H7 (cell line): ENCODE measurements at regions not wholly inside any gene's neighbourhood (a gene's known extent, or its start where the extent isn't known, plus 50 kb on each side); places are given as distances from the start of the nearest gene placed in this dataset.
"Not testable (repeated sequence)": the region's sequence is repeated elsewhere in the genome, so short reads cannot be mapped to it uniquely, and the experiment has no call there.

Experiments used
- DNase-seq: peaks from one replicate; pipeline ENCODE4 v3.0.0; 2012
- H3K27me3 ChIP-seq: 2 replicates; pipeline ENCODE4 v1.6.0; 2011; ENCODE audit warnings: mild to moderate bottlenecking, low read length; ENCODE audit not compliant: control insufficient read depth, insufficient read depth
- H3K36me3 ChIP-seq: replicated peaks from 2 replicates; pipeline ENCODE4 v1.5.1; 2011; ENCODE audit warnings: low read length; ENCODE audit not compliant: control insufficient read depth, insufficient read depth
- H3K4me3 ChIP-seq: 2 replicates; pipeline ENCODE4 v1.5.1; 2011; ENCODE audit warnings: low read depth, mild to moderate bottlenecking, control low read depth, low read length, moderate library complexity; ENCODE audit not compliant: insufficient read depth

DNA sequence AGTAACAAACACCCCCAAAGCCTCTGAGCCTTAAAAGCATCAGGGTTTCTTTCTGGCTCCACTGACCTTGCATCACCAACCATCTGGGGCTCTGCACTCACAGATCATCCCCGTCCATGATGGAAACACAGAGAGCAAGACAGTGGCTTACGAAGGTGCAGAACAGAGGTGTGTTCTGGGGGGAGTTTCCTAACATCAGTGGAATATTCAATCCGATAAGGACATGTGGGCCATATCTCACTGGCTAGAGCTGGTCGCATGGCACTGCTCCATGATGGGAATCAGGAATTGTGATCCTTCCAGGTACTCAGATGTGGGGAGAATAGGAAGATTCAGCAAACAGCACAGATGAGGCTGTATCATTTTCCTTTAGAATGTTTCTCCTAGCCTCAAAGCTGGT, 457.2 kb downstream of the IRS2 start:
- Histone ChIP-seq H3K27me3 (no peaks in the 10 kb centered on the region), H3K4me3 (no peak overlapping the region), H3K36me3 (no peaks in the 10 kb centered on the region)
- no peak for DNase-seq

DNA sequence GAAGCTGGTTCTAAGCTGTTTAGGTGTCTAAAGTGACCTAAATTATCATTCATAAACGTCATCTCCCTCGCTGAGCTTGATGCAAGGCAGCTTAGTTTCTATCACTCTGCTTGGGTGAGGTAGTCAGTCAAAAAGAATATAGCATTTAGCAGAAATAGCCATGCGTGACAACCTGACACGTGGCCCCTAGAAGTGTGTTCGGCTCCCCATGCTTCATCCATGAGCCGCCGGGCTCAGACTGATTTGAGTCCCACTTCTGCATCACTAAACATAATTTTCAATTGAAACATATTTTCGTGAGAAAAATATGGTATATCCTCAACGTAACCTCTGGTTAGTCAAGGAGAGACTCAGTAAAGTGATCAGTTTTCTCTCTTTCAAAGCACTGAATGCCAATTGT, 459.8 kb downstream of the IRS2 start:
- no peak overlapping the region for H3K4me3 ChIP-seq
- H3K27me3 ChIP-seq = no peaks in the 10 kb centered on the region
- DNase-seq = no peak
- no peaks in the 10 kb centered on the region for H3K36me3 ChIP-seq

- no peak for DNase-seq
- H3K36me3 ChIP-seq = no peaks in the 10 kb centered on the region
- H3K27me3 ChIP-seq = no peaks in the 10 kb centered on the region
- no peak overlapping the region for H3K4me3 ChIP-seq
Observed at GRCh38 chr13:109323338-109323737, 463.0 kb downstream of the IRS2 start.

DNA sequence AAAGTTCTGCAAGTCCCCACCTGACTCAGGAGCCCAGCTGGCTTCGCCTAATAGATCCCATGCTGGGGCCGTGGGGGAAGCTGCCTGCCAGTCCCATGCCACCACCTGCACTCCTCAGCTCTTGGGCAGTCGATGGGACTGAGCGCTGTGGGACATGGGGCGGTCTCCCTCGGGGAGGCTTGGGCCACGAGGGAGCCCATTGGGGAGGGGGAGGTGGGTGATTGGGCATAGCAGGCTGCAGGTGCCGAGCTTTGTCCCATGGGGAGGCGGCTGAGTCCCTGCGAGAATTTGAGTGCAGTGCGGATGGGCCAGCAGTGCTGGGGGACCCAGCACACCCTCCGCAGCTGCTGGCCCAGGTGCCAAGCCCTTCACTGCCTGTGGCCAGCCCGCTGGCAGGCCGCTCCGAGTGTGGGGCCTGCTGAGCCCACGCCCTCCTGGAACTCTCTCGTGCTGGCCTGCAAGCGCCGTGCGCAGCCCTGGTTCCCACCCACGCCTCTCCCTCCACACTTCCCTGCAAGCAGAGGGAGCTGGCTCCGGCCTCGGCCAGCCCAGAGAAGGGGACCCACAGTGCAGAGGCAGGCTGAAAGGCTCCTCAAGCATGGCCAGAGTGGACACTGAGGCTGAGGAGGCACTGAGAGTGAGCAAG, 467.3 kb downstream of the IRS2 start:
- DNase-seq = no peak
- Histone ChIP-seq H3K36me3 (no peaks in the 10 kb centered on the region), H3K27me3 (no peaks in the 10 kb centered on the region), H3K4me3 (no peak overlapping the region)

DNA sequence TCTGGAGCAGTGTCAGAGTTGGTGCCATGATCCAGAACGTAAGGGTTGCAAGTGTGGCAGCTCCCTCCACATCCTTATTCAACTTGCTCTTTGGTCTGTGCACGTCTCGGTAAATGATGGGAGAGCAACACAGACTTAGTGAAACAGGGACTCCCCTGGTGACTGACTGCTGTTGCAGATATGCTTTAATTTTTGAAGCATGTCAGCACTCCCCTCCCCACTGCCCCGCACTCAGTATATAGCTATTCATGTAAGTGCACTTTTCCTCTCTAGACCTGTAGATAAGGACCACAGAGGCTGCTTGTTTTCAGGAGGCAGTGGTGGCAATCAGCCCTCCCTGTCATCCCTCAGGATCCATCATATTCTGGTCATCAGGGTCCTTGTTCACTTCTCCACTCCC, 470.9 kb downstream of the IRS2 start:
- no peak for DNase-seq
- Histone ChIP-seq H3K36me3 (no peaks in the 10 kb centered on the region), H3K27me3 (no peaks in the 10 kb centered on the region), H3K4me3 (no peak overlapping the region)

GRCh38 chr13:109314101-109314500, 472.3 kb downstream of the IRS2 start:
- Histone ChIP-seq H3K36me3 (no peaks in the 10 kb centered on the region), H3K4me3 (no peak overlapping the region)
- DNase-seq = no peak

DNA sequence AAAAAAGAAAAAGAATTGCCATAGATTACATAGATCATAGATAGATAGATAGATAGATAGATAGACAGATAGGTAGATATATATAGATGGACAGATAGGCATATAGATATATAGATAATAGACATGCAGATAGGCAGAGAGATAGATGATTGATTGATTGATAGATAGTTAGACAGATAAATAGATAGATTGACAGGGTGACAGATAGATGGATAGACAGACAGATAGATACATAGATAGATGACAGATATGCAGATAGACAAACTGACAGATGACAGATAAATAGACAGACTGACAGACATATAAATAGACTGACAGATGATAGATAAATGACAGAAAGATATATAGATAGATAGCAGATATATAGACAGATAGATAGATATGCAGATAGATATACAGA, 474.0 kb downstream of the IRS2 start:
- Histone ChIP-seq H3K36me3 (no peaks in the 10 kb centered on the region), H3K27me3 (no peaks in the 10 kb centered on the region), H3K4me3 (no peak overlapping the region)
- DNase-seq = no peak

More at GRCh38 chr13:109314101-109314500, 472.3 kb downstream of the IRS2 start:
- no peaks in the 10 kb centered on the region for H3K27me3 ChIP-seq

DNA sequence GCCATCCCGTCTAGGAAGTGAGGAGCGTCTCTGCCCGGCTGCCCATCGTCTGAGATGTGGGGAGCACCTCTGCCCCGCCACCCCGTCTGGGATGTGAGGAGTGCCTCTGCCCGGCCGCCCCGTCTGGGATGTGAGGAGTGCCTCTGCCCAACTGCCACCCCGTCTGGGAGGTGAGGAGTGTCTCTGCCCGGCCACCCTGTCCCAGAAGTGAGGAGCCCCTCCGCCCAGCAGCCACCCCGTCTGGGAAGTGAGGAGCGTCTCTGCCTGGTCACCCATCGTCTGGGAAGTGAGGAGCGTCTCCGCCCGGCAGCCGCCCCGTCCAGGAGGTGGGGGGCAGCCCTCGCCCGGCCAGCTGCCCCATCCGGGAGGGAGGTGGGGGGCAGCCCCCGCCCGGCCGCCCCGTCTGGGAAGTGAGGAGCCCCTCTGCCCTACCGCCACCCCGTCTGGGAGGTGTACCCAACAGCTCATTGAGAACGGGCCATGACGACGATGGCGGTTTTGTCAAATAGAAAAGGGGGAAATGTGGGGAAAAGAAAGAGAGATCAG, 474.9 kb downstream of the IRS2 start:
- H3K27me3 ChIP-seq, H3K36me3 ChIP-seq, DNase-seq, H3K4me3 ChIP-seq: not testable (repeated sequence)

GRCh38 chr13:109309625-109310363, 476.6 kb downstream of the IRS2 start:
- Histone ChIP-seq H3K4me3 (no peak overlapping the region), H3K36me3 (no peaks in the 10 kb centered on the region), H3K27me3 (no peaks in the 10 kb centered on the region)
- no peak for DNase-seq

DNA sequence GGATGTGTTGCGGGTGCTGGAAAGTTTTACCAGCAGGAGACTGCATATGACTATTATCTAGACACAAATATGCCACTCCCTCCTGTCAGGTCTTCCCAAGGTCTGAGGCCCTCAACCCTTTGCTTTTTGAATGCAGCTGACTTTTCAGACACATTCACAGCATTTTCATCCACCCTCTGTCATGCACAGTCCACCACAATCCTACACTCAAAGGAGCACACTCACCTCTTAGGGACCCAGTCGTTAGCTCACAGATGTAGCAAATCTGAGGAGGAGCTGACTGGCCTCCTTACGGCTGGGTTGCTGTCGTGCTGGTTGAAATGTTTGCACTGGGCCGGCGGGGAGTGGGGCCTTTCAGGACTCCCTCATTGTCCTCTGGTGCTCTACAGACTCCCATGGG, 479.4 kb downstream of the IRS2 start:
- no peaks in the 10 kb centered on the region for H3K36me3 ChIP-seq
- H3K27me3 ChIP-seq = no peaks in the 10 kb centered on the region
- DNase-seq = no peak
- H3K4me3 ChIP-seq = no peak overlapping the region

- no peak overlapping the region for H3K4me3 ChIP-seq
- DNase-seq = no peak
- no peaks in the 10 kb centered on the region for H3K27me3 ChIP-seq
- no peaks in the 10 kb centered on the region for H3K36me3 ChIP-seq
Observed at GRCh38 chr13:109301726-109302125, 484.7 kb downstream of the IRS2 start.

- H3K27me3 ChIP-seq = no peaks in the 10 kb centered on the region
- no peaks in the 10 kb centered on the region for H3K36me3 ChIP-seq
- H3K4me3 ChIP-seq = no peak overlapping the region
- DNase-seq = no peak
Observed at GRCh38 chr13:109301276-109301675, 485.1 kb downstream of the IRS2 start.

- H3K36me3 ChIP-seq = no peaks in the 10 kb centered on the region
Observed at GRCh38 chr13:109297628-109298027, 488.8 kb downstream of the IRS2 start.

GRCh38 chr13:109293166-109293565, 493.2 kb downstream of the IRS2 start:
- H3K27me3 ChIP-seq = no peaks in the 10 kb centered on the region
- no peak for DNase-seq
- no peak overlapping the region for H3K4me3 ChIP-seq
- H3K36me3 ChIP-seq = no peaks in the 10 kb centered on the region

More at GRCh38 chr13:109297628-109298027, 488.8 kb downstream of the IRS2 start:
- no peaks in the 10 kb centered on the region for H3K27me3 ChIP-seq
- no peak overlapping the region for H3K4me3 ChIP-seq
- DNase-seq = no peak

- Histone ChIP-seq H3K36me3 (no peaks in the 10 kb centered on the region), H3K4me3 (no peak overlapping the region), H3K27me3 (no peaks in the 10 kb centered on the region)
- DNase-seq = no peak
Observed at GRCh38 chr13:109288151-109288709, 498.2 kb downstream of the IRS2 start.
